Chondrocyte (in vitro differentiated cells): ENCODE measurements at regions not wholly inside any gene's neighbourhood (a gene's known extent, or its start where the extent isn't known, plus 50 kb on each side); places are given as distances from the start of the nearest gene placed in this dataset.
"Not testable (repeated sequence)": the region's sequence is repeated elsewhere in the genome, so short reads cannot be mapped to it uniquely, and the experiment has no call there.

Experiments used
- DNase-seq: peaks from one replicate; pipeline ENCODE4 v3.0.0; 2021; ENCODE audit warnings: mixed read lengths, low spot score
- H3K27ac Mint-ChIP-seq: one replicate; pipeline ENCODE4 v1.8.0; 2021; ENCODE audit warnings: mild to moderate bottlenecking, moderate library complexity, mixed read lengths; ENCODE audit not compliant: unreplicated experiment
- H3K27me3 Mint-ChIP-seq: 2 replicates; pipeline ENCODE4 v1.8.0; 2021; ENCODE audit warnings: low read depth, mixed read lengths
- H3K36me3 Mint-ChIP-seq: 2 replicates; pipeline ENCODE4 v1.8.0; 2021; ENCODE audit warnings: low read depth, mixed read lengths
- H3K4me1 Mint-ChIP-seq: 2 replicates; pipeline ENCODE4 v1.8.0; 2021; ENCODE audit warnings: low read depth, mild to moderate bottlenecking, mixed read lengths
- H3K4me3 Mint-ChIP-seq: one replicate; pipeline ENCODE4 v1.8.0; 2021; ENCODE audit warnings: mild to moderate bottlenecking, moderate library complexity, mixed read lengths; ENCODE audit not compliant: unreplicated experiment
- H3K9me3 Mint-ChIP-seq: 2 replicates; pipeline ENCODE4 v1.8.0; 2021; ENCODE audit warnings: low read depth, mixed read lengths
- TF ChIP-seq, protein P1 (sequence below): fragments of 200-600 bp; sonication (generic); IDR thresholded peaks from 2 replicates; pipeline ENCODE4 v1.5.0; 2021; ENCODE audit warnings: antibody characterized with exemption, mild to moderate bottlenecking, moderate library complexity

- H3K27me3 Mint-ChIP-seq: no peaks in the 10 kb centered on the region
- H3K36me3 Mint-ChIP-seq: no peaks in the 10 kb centered on the region
- DNase-seq: no peak
- no peak overlapping the region for H3K27ac Mint-ChIP-seq
- H3K4me3 Mint-ChIP-seq: no peak overlapping the region
- no peaks in the 10 kb centered on the region for H3K9me3 Mint-ChIP-seq
- peaks cover 7% of the 10 kb centered on the region for H3K4me1 Mint-ChIP-seq
- TF ChIP-seq, protein P1, sequence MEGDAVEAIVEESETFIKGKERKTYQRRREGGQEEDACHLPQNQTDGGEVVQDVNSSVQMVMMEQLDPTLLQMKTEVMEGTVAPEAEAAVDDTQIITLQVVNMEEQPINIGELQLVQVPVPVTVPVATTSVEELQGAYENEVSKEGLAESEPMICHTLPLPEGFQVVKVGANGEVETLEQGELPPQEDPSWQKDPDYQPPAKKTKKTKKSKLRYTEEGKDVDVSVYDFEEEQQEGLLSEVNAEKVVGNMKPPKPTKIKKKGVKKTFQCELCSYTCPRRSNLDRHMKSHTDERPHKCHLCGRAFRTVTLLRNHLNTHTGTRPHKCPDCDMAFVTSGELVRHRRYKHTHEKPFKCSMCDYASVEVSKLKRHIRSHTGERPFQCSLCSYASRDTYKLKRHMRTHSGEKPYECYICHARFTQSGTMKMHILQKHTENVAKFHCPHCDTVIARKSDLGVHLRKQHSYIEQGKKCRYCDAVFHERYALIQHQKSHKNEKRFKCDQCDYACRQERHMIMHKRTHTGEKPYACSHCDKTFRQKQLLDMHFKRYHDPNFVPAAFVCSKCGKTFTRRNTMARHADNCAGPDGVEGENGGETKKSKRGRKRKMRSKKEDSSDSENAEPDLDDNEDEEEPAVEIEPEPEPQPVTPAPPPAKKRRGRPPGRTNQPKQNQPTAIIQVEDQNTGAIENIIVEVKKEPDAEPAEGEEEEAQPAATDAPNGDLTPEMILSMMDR: no peak
Observed at GRCh38 chr5:67547682-67548081, 351.1 kb upstream of the CD180 start.

- not testable (repeated sequence) for H3K4me3 Mint-ChIP-seq, H3K9me3 Mint-ChIP-seq, DNase-seq, H3K36me3 Mint-ChIP-seq, H3K4me1 Mint-ChIP-seq, H3K27me3 Mint-ChIP-seq, H3K27ac Mint-ChIP-seq
Observed at GRCh38 chr5:67544942-67545341, 348.3 kb upstream of the CD180 start.

- TF ChIP-seq, protein P1: no peak
- H3K4me1 Mint-ChIP-seq: peaks cover 7% of the 10 kb centered on the region
- no peak for DNase-seq
- H3K27me3 Mint-ChIP-seq: no peaks in the 10 kb centered on the region
- H3K36me3 Mint-ChIP-seq: no peaks in the 10 kb centered on the region
- H3K9me3 Mint-ChIP-seq: no peaks in the 10 kb centered on the region
- H3K27ac Mint-ChIP-seq: no peak overlapping the region
- no peak overlapping the region for H3K4me3 Mint-ChIP-seq
Observed at GRCh38 chr5:67543720-67544270, 347.2 kb upstream of the CD180 start.

GRCh38 chr5:67542479-67542878 lies 345.9 kb upstream of the CD180 start:
- TF ChIP-seq, protein P1: no peak
- Mint-ChIP-seq H3K4me3 (no peak overlapping the region), H3K27ac (no peak overlapping the region), H3K9me3 (no peaks in the 10 kb centered on the region), H3K27me3 (no peaks in the 10 kb centered on the region), H3K4me1 (peaks cover 7% of the 10 kb centered on the region), H3K36me3 (no peaks in the 10 kb centered on the region)
- DNase-seq: no peak

- no peak for DNase-seq
- H3K27ac Mint-ChIP-seq: no peak overlapping the region
- H3K4me1 Mint-ChIP-seq: peaks cover 7% of the 10 kb centered on the region
- H3K36me3 Mint-ChIP-seq: no peaks in the 10 kb centered on the region
- H3K27me3 Mint-ChIP-seq: no peaks in the 10 kb centered on the region
- no peak overlapping the region for H3K4me3 Mint-ChIP-seq
- no peaks in the 10 kb centered on the region for H3K9me3 Mint-ChIP-seq
- TF ChIP-seq, protein P1: no peak
Observed at GRCh38 chr5:67541875-67542274, 345.3 kb upstream of the CD180 start.

DNA sequence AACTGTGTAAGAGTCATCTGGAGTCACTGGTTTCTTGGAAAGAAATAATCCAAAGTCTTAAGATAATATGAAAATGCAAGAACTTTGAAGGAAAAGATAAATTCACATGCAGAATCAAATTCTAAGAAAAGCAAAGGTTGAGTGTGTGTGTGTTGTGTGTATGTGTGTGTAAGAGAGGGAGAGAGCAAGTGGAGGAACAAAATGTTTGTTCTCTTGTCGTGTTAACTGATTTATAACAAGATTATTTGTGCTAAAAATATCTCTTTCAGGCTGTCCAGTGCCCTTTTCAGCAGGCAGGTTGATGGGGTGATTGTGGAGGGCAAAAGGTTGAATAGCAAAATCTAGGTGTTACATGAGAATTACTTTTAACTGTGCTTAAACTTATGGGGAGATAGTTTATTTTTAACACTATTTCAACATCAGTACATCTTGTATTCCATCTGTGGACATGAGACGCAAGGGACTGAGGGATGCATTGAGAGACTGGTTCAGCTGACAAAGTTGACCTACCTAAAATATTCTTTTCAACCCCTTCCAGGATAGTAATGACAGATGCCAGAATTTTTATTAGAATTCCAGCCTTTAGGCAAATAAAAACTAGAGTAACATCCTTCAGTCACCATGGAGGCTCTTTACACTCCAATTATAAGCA lies 342.4 kb upstream of the CD180 start:
- Mint-ChIP-seq H3K9me3 (no peaks in the 10 kb centered on the region), H3K4me1 (peaks cover 16% of the 10 kb centered on the region), H3K36me3 (no peaks in the 10 kb centered on the region), H3K4me3 (no peak overlapping the region), H3K27me3 (no peaks in the 10 kb centered on the region), H3K27ac (no peak overlapping the region)
- TF ChIP-seq, protein P1: no peak
- no peak for DNase-seq
